Heart left ventricle (tissue), 16 donors: ENCODE measurements at regions not wholly inside any gene's neighbourhood (a gene's known extent, or its start where the extent isn't known, plus 50 kb on each side); places are given as distances from the start of the nearest gene placed in this dataset.
"Not testable (repeated sequence)": the region's sequence is repeated elsewhere in the genome, so short reads cannot be mapped to it uniquely, and the experiment has no call there.

ENCODE experiments used
- ATAC-seq, 4 donors: fragments of 200-7000 bp; cut with Tn5 transposase; one replicate each; pipeline ENCODE4 v1.9.1; 2020 to 2022; ENCODE audit warnings: moderate library complexity in 4 of 4, mild to moderate bottlenecking in 3 of 4, moderate number of reproducible peaks in 1 of 4
- DNase-seq, 5 donors: peaks; one replicate each; pipeline ENCODE4 v3.0.0-alpha.2; 2020
- H3K27ac ChIP-seq, 12 donors: fragments of 200-600 bp; sonication (generic) in 4 of 12; one replicate each; pipeline versions ENCODE4 v1.5.0 to v1.8.0; 2016 to 2022; ENCODE audit warnings: mild to moderate bottlenecking in 2 of 12
- H3K27me3 ChIP-seq, 9 donors: fragments of 200-600 bp; sonication (generic) in 2 of 9; one replicate each; pipeline versions ENCODE4 v1.5.1 to v1.8.0; 2016 to 2022; ENCODE audit warnings: mild to moderate bottlenecking in 3 of 9
- H3K36me3 ChIP-seq, 9 donors: fragments of 200-600 bp; sonication (generic) in 2 of 9; one replicate each; pipeline versions ENCODE4 v1.5.0 to v1.8.0; 2018 to 2022; ENCODE audit warnings: mild to moderate bottlenecking in 2 of 9
- H3K4me1 ChIP-seq, 12 donors: fragments of 200-600 bp; sonication (generic) in 4 of 12; one replicate each; pipeline versions ENCODE4 v1.5.0 to v1.8.0; 2016 to 2022; ENCODE audit warnings: mild to moderate bottlenecking in 3 of 12
- H3K4me3 ChIP-seq, 12 donors: fragments of 200-600 bp; sonication (generic) in 4 of 12; one replicate each; pipeline versions ENCODE4 v1.5.0 to v1.8.0; 2017 to 2022; ENCODE audit warnings: mild to moderate bottlenecking in 9 of 12, moderate library complexity in 4 of 12
- H3K9me3 ChIP-seq, 12 donors: fragments of 200-600 bp; sonication (generic) in 4 of 12; one replicate each; pipeline versions ENCODE4 v1.5.0 to v1.8.0; 2016 to 2022; ENCODE audit warnings: mild to moderate bottlenecking in 1 of 12
- CTCF ChIP-seq, 12 donors: fragments of 200-600 bp; sonication (generic) in 4 of 12; IDR thresholded peaks; one replicate each; pipeline versions ENCODE4 v1.5.0 to v1.8.0; 2018 to 2022; ENCODE audit warnings: antibody characterized with exemption in 12 of 12, mild to moderate bottlenecking in 5 of 12
- POLR2A ChIP-seq, 2 donors: fragments of 450-650 bp; IDR thresholded peaks; one replicate each; pipeline ENCODE4 v1.6.1; 2017; ENCODE audit warnings: antibody characterized with exemption in 2 of 2, mild to moderate bottlenecking in 2 of 2, moderate library complexity in 2 of 2
- WGBS, 4 donors: extraction: QIAGEN DNeasy Blood & Tissue Kit in 2 of 4; methylation state at CpG; one replicate each; pipeline versions ENCODE4 v1.1.5 to v1.1.7; 2013 to 2018; 5-methylcytosine and 5-hydroxymethylcytosine counted together
- intact Hi-C, 10 donors: fragments of 100-400 bp; cut with DNase I; formaldehyde crosslinking; loops; one replicate each; pipeline versions ENCODE4 v1.11.1 to v1.14.2; 2022
- donor health status: ischemic (EF 13 %, LVEDD 7.1; RV severe dilation, severe dysfunction).
- donor health status: healthy with polysubstance abuse.
- donor health status: DM: no; HTN: yes; CAD: no.
- donor health status: DM: no; HTN: no; CAD: no.
- donor health status: ischemic (EF 25% LVEDD 6.9; RV normal size, moderate dysfunction).
- donor health status: ischemic (EF 25% LVEDD 5.7; RV mildly dilated, moderate dysfunction).
- donor health status: healthy.
- donor health status: DM: yes; HTN: yes; CAD: no.
- donor health status: ischemic (EF 35%, LVEDD 5.7; RV mildly dilated, moderate dysfunction).
- donor health status: nonischemic (EF 11% LVEDD 7.7; RV severe dilation, severe dysfunction).
- donor health status: DM: yes; HTN: yes; CAD: no.
- donor health status: PGD.
- donor health status: ischemic (EF 29% LVEDD 5.4; RV normal size, mild dysfunction).
- donor health status: nonischemic (EF 23%, LVEDD 6.1; RV moderate dilation, normal function).

DNA sequence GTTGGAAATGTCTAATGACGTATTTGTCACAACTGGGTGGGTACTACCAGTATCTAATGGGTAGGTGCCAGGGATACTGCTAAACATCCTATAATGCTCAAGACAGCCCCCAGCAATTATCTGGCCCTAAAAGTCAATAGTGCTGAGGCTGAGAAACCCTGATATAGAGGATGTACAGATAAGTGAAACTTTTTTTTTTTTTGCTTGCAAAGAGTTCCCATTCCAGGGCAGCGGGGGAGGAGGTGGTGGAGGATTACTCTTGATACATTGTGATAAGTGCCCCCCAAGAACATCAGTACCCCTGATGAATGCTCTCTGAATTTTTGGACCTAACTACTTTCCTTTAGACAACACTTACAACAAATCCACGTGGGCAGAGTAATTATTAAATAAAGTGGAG is 329.7 kb upstream of the SPRED2 start:
- intact Hi-C loops = no loop called here
- no peak overlapping the region for H3K27ac ChIP-seq
- 67 to 81% (median 70%) methylated on average over 3 of the region's 3 CpGs for WGBS, 4 donors
- ATAC-seq (no peak), DNase-seq (no peak)
- peaks cover 0 to 11% (median 0%) of the 10 kb centered on the region in 12 donors for H3K9me3 ChIP-seq
- no peaks in the 10 kb centered on the region for H3K27me3 ChIP-seq
- TF ChIP-seq POLR2A (IDR thresholded peaks at IDR 0.05) = no peak
- TF ChIP-seq CTCF (IDR thresholded peaks at IDR 0.05) = no peak
- H3K4me3 ChIP-seq = no peak overlapping the region
- H3K4me1 ChIP-seq = no peaks in the 10 kb centered on the region
- H3K36me3 ChIP-seq = no peaks in the 10 kb centered on the region

GRCh38 chr2:65754219-65754618 is 321.8 kb upstream of the SPRED2 start:
- TF ChIP-seq POLR2A (IDR thresholded peaks at IDR 0.05) (no peak), CTCF (IDR thresholded peaks at IDR 0.05) (no peak)
- no peak overlapping the region for H3K4me3 ChIP-seq
- no peak overlapping the region for H3K27ac ChIP-seq
- intact Hi-C loops = no loop called here
- ATAC-seq (peak in 2 of 4 donors; percentile 55 to 64), DNase-seq (peak in 1 of 5 donors; percentile 14)
- peaks cover 0 to 9% (median 0%) of the 10 kb centered on the region in 12 donors for H3K4me1 ChIP-seq
- 55 to 73% (median 67%) methylated on average over 1 of the region's 1 CpG for WGBS, 4 donors
- H3K36me3 ChIP-seq = no peaks in the 10 kb centered on the region
- H3K9me3 ChIP-seq = peaks cover 0 to 17% (median 3%) of the 10 kb centered on the region in 12 donors
- no peaks in the 10 kb centered on the region for H3K27me3 ChIP-seq

DNA sequence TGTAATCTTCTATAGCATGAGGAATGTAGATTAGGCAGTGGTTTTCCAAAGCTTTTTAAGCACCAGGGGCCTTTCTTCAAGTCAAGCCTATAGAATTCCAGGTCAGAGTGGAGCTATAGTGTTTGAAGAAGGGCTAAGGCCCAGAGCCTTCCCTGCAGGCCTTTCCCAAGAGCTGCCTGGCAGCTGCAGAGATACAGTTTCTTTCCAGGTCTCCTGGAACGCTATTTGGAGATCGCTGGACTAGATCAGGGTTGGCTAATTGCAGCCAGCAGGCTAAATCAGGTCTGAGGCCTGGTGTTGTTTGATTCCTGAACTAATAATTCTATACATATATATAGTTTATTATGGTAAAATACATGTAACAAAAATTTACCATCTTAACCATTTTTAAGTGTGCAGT is 319.0 kb upstream of the SPRED2 start:
- Histone ChIP-seq H3K9me3 (peaks cover 0 to 2% (median 0%) of the 10 kb centered on the region in 12 donors), H3K4me3 (no peak overlapping the region), H3K27ac (no peak overlapping the region), H3K27me3 (no peaks in the 10 kb centered on the region), H3K4me1 (peaks cover 0 to 15% (median 4%) of the 10 kb centered on the region in 12 donors), H3K36me3 (no peaks in the 10 kb centered on the region)
- ATAC-seq = peak in 1 of 4 donors; percentile 34
- no peak for DNase-seq
- 38 to 48% (median 44%) methylated on average over 2 of the region's 2 CpGs for WGBS, 4 donors
- intact Hi-C loops = no loop called here
- TF ChIP-seq POLR2A (IDR thresholded peaks at IDR 0.05) (no peak), CTCF (IDR thresholded peaks at IDR 0.05) (no peak)

DNA sequence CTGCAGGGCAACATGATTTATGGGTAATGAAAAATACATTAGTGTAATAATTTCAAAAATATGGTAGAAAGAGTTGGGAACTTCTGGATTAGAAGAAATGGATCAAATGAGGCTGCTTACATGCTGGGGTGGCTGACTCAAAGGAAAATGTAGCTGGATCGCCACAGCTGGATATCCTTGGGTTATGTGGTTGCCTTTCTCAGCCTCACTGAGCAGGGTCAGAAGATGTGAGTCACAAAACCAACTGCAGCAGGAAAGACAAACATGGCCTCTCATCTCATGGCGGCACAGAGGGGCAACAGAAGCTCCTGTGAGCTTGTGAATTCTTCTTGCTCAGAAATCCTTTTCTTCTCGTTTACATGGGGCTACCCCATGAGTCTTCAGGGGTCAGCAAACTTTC is 317.1 kb upstream of the SPRED2 start:
- H3K4me1 ChIP-seq = peaks cover 0 to 15% (median 3%) of the 10 kb centered on the region in 12 donors
- intact Hi-C loops = no loop called here
- no peak overlapping the region for H3K4me3 ChIP-seq
- no peaks in the 10 kb centered on the region for H3K27me3 ChIP-seq
- DNase-seq (no peak), ATAC-seq (no peak)
- H3K9me3 ChIP-seq = no peaks in the 10 kb centered on the region
- no peak for TF ChIP-seq CTCF (IDR thresholded peaks at IDR 0.05)
- TF ChIP-seq POLR2A (IDR thresholded peaks at IDR 0.05) = no peak
- H3K27ac ChIP-seq = no peak overlapping the region
- WGBS, 4 donors = 58 to 86% (median 65%) methylated on average over 3 of the region's 3 CpGs
- H3K36me3 ChIP-seq = no peaks in the 10 kb centered on the region

DNA sequence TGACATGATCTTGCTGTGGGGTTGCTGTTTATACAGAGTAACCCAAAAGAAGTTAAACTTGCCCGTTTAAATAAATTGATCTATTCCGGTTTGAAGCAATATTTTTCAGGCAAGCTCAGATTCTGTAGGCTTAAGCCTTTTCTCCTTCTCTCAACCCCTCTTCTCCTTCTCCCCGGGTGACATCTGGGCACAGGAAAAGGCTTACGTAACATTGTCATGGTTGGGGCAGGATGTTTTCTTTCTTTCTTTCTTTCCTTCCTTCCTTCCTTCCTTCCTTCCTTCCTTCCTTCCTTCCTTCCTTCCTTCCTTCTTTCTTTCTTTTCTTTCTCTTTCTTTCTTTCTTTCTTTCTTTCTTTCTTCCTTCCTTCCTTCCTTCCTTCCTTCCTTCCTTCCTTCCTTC is 315.5 kb upstream of the SPRED2 start:
- peaks cover 0 to 11% (median 0%) of the 10 kb centered on the region in 12 donors for H3K4me1 ChIP-seq
- H3K36me3 ChIP-seq, H3K27me3 ChIP-seq, ATAC-seq, H3K4me3 ChIP-seq, H3K9me3 ChIP-seq, intact Hi-C loops, H3K27ac ChIP-seq, DNase-seq: not testable (repeated sequence)
- WGBS, 4 donors = 51 to 81% (median 59%) methylated on average over 4 of the region's 4 CpGs
